ENCODE measurements at regions not wholly inside any gene's neighbourhood (a gene's known extent, or its start where the extent isn't known, plus 50 kb on each side); places are given as distances from the start of the nearest gene placed in this dataset.

- DNase-seq, result no peak
- Mint-ChIP-seq H3K27me3 (peaks cover 28% of the 10 kb centered on the region), H3K27ac (no peak overlapping the region), H3K36me3 (ENCODE audit: low read depth) (peaks cover 6% of the 10 kb centered on the region), H3K9me3 (no peaks in the 10 kb centered on the region), H3K4me3 (no peak overlapping the region), H3K4me1 (peaks cover 40% of the 10 kb centered on the region)
- ChIA-PET POLR2A (no interaction called here), CTCF (interaction anchor here (1.0 kb wide), 1 partner anchor 11 kb away, joined by 6 read pairs; no protein-coding TSS in a partner anchor)
Observed at GRCh38 chr10:43808136-43808535, 159.5 kb upstream of the ZNF32 start.

- H3K4me3 Mint-ChIP-seq, result no peak overlapping the region
- DNase-seq, result no peak
- ChIA-PET POLR2A (interaction anchor here (0.6 to 0.8 kb wide), 2 partner anchors 13 to 117 kb away, joined by 3 read pairs; no protein-coding TSS in a partner anchor), CTCF (no interaction called here)
- H3K36me3 Mint-ChIP-seq (ENCODE audit: low read depth), result peaks cover 6% of the 10 kb centered on the region
- H3K4me1 Mint-ChIP-seq, result peaks cover 40% of the 10 kb centered on the region
- no peaks in the 10 kb centered on the region for H3K9me3 Mint-ChIP-seq
- H3K27ac Mint-ChIP-seq, result peak overlapping the region; percentile 15
- H3K27me3 Mint-ChIP-seq, result peaks cover 19% of the 10 kb centered on the region
Observed at GRCh38 chr10:43806831-43807640, 158.4 kb upstream of the ZNF32 start.

GRCh38 chr10:43803791-43804190, 155.1 kb upstream of the ZNF32 start:
- Mint-ChIP-seq H3K4me1 (peaks cover 31% of the 10 kb centered on the region), H3K27ac (no peak overlapping the region), H3K4me3 (no peak overlapping the region), H3K9me3 (no peaks in the 10 kb centered on the region), H3K36me3 (ENCODE audit: low read depth) (no peaks in the 10 kb centered on the region), H3K27me3 (peaks cover 28% of the 10 kb centered on the region)
- DNase-seq, result no peak
- POLR2A ChIA-PET, result no interaction called here
- CTCF ChIA-PET, result no interaction called here

- Mint-ChIP-seq H3K27ac (no peak overlapping the region), H3K4me1 (peaks cover 27% of the 10 kb centered on the region), H3K9me3 (no peaks in the 10 kb centered on the region), H3K4me3 (no peak overlapping the region), H3K36me3 (ENCODE audit: low read depth) (no peaks in the 10 kb centered on the region), H3K27me3 (peaks cover 32% of the 10 kb centered on the region)
- CTCF ChIA-PET, result no interaction called here
- no peak for DNase-seq
- POLR2A ChIA-PET, result no interaction called here
Observed at GRCh38 chr10:43802988-43803696, 154.5 kb upstream of the ZNF32 start.

- CTCF ChIA-PET, result no interaction called here
- peaks cover 34% of the 10 kb centered on the region for H3K27me3 Mint-ChIP-seq
- POLR2A ChIA-PET, result no interaction called here
- no peak for DNase-seq
- no peaks in the 10 kb centered on the region for H3K9me3 Mint-ChIP-seq
- peaks cover 13% of the 10 kb centered on the region for H3K4me1 Mint-ChIP-seq
- no peak overlapping the region for H3K4me3 Mint-ChIP-seq
- H3K27ac Mint-ChIP-seq, result no peak overlapping the region
- H3K36me3 Mint-ChIP-seq (ENCODE audit: low read depth), result no peaks in the 10 kb centered on the region
Observed at GRCh38 chr10:43801626-43802025, 152.9 kb upstream of the ZNF32 start.

- no peaks in the 10 kb centered on the region for H3K36me3 Mint-ChIP-seq (ENCODE audit: low read depth)
- ChIA-PET POLR2A (no interaction called here), CTCF (no interaction called here)
- no peak overlapping the region for H3K4me3 Mint-ChIP-seq
- peaks cover 32% of the 10 kb centered on the region for H3K27me3 Mint-ChIP-seq
- H3K27ac Mint-ChIP-seq, result no peak overlapping the region
- H3K4me1 Mint-ChIP-seq, result peaks cover 10% of the 10 kb centered on the region
- no peaks in the 10 kb centered on the region for H3K9me3 Mint-ChIP-seq
- DNase-seq, result no peak
Observed at GRCh38 chr10:43801140-43801539, 152.5 kb upstream of the ZNF32 start.

- H3K36me3 Mint-ChIP-seq (ENCODE audit: low read depth), result no peaks in the 10 kb centered on the region
- peaks cover 31% of the 10 kb centered on the region for H3K27me3 Mint-ChIP-seq
- no peak overlapping the region for H3K27ac Mint-ChIP-seq
- ChIA-PET POLR2A (no interaction called here), CTCF (interaction anchor here (1.0 kb wide), 1 partner anchor 11 kb away, joined by 6 read pairs; no protein-coding TSS in a partner anchor)
- no peak for DNase-seq
- no peaks in the 10 kb centered on the region for H3K9me3 Mint-ChIP-seq
- peaks cover 7% of the 10 kb centered on the region for H3K4me1 Mint-ChIP-seq
- no peak overlapping the region for H3K4me3 Mint-ChIP-seq
Observed at GRCh38 chr10:43796781-43797180, 148.1 kb upstream of the ZNF32 start.

GRCh38 chr10:43795639-43796038, 147.0 kb upstream of the ZNF32 start:
- CTCF ChIA-PET, result no interaction called here
- Mint-ChIP-seq H3K36me3 (ENCODE audit: low read depth) (no peaks in the 10 kb centered on the region), H3K4me3 (no peak overlapping the region), H3K4me1 (no peaks in the 10 kb centered on the region), H3K9me3 (no peaks in the 10 kb centered on the region), H3K27me3 (peaks cover 26% of the 10 kb centered on the region), H3K27ac (no peak overlapping the region)
- DNase-seq, result no peak
- POLR2A ChIA-PET, result no interaction called here

- ChIA-PET CTCF (no interaction called here), POLR2A (no interaction called here)
- no peak for DNase-seq
- Mint-ChIP-seq H3K36me3 (ENCODE audit: low read depth) (no peaks in the 10 kb centered on the region), H3K4me3 (no peak overlapping the region), H3K9me3 (no peaks in the 10 kb centered on the region), H3K27me3 (peaks cover 28% of the 10 kb centered on the region), H3K27ac (no peak overlapping the region), H3K4me1 (no peaks in the 10 kb centered on the region)
Observed at GRCh38 chr10:43795093-43795492, 146.4 kb upstream of the ZNF32 start.

- CTCF ChIA-PET, result no interaction called here
- no peak overlapping the region for H3K27ac Mint-ChIP-seq
- no peaks in the 10 kb centered on the region for H3K4me1 Mint-ChIP-seq
- H3K36me3 Mint-ChIP-seq (ENCODE audit: low read depth), result no peaks in the 10 kb centered on the region
- peaks cover 33% of the 10 kb centered on the region for H3K27me3 Mint-ChIP-seq
- POLR2A ChIA-PET, result no interaction called here
- no peak overlapping the region for H3K4me3 Mint-ChIP-seq
- no peaks in the 10 kb centered on the region for H3K9me3 Mint-ChIP-seq
- no peak for DNase-seq
Observed at GRCh38 chr10:43794181-43794815, 145.6 kb upstream of the ZNF32 start.

GRCh38 chr10:43793704-43794103, 145.0 kb upstream of the ZNF32 start:
- H3K4me1 Mint-ChIP-seq, result no peaks in the 10 kb centered on the region

GRCh38 chr10:43790147-43790546, 141.5 kb upstream of the ZNF32 start:
- H3K4me1 Mint-ChIP-seq, result no peaks in the 10 kb centered on the region
- ChIA-PET CTCF (no interaction called here), POLR2A (no interaction called here)
- DNase-seq, result no peak
- H3K27me3 Mint-ChIP-seq, result peaks cover 17% of the 10 kb centered on the region
- H3K36me3 Mint-ChIP-seq (ENCODE audit: low read depth), result no peaks in the 10 kb centered on the region
- no peak overlapping the region for H3K4me3 Mint-ChIP-seq
- no peaks in the 10 kb centered on the region for H3K9me3 Mint-ChIP-seq
- H3K27ac Mint-ChIP-seq, result no peak overlapping the region

More at GRCh38 chr10:43793704-43794103, 145.0 kb upstream of the ZNF32 start:
- Mint-ChIP-seq H3K4me3 (no peak overlapping the region), H3K9me3 (no peaks in the 10 kb centered on the region), H3K27ac (no peak overlapping the region), H3K27me3 (peaks cover 32% of the 10 kb centered on the region), H3K36me3 (ENCODE audit: low read depth) (no peaks in the 10 kb centered on the region)
- ChIA-PET POLR2A (no interaction called here), CTCF (no interaction called here)
- no peak for DNase-seq

- ChIA-PET CTCF (no interaction called here), POLR2A (no interaction called here)
- Mint-ChIP-seq H3K4me1 (peaks cover 14% of the 10 kb centered on the region), H3K27ac (no peak overlapping the region), H3K36me3 (ENCODE audit: low read depth) (no peaks in the 10 kb centered on the region), H3K27me3 (peaks cover 12% of the 10 kb centered on the region), H3K9me3 (no peaks in the 10 kb centered on the region), H3K4me3 (no peak overlapping the region)
- no peak for DNase-seq
Observed at GRCh38 chr10:43785252-43785651, 136.6 kb upstream of the ZNF32 start.
